HG03558 (cell line): ENCODE measurements at regions not wholly inside any gene's neighbourhood (a gene's known extent, or its start where the extent isn't known, plus 50 kb on each side); places are given as distances from the start of the nearest gene placed in this dataset.

Experiments used
- ATAC-seq: cut with Tn5 transposase; IDR thresholded peaks from one replicate; pipeline ENCODE4 v1.9.1; 2021; ENCODE audit warnings: moderate number of reproducible peaks; ENCODE audit not compliant: unreplicated experiment; ENCODE audit errors: extremely low read depth

- no peak for ATAC-seq
Measured at GRCh38 chr3:64327100-64327804, 102.0 kb upstream of the PRICKLE2 start.

DNA sequence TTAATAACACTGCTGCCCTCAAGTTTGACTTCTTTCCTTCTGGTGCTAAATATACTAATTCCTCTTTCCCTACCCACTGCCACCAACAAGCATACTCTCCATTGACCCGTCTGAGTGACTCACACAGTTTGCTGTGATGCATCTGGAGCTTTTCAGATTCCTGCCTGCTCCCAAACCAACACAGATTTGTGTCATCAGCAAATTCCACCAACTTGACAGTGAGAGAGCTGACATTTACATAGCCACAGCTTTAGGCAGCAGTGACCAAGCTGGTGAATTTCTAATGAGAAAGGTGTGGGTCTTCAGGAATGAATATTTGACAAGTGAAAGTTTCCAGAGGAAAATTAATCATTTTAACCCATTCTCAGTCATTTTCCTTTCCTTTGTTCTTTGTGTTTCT is 96.5 kb upstream of the PRICKLE2 start:
- no peak for ATAC-seq

GRCh38 chr3:64319391-64319790 is 94.1 kb upstream of the PRICKLE2 start:
- no peak for ATAC-seq

GRCh38 chr3:64318668-64319271 is 93.5 kb upstream of the PRICKLE2 start:
- no peak for ATAC-seq

- ATAC-seq, result no peak
Measured at GRCh38 chr3:64318001-64318400, 92.7 kb upstream of the PRICKLE2 start.

- ATAC-seq, result no peak
Measured at GRCh38 chr3:64316971-64317370, 91.7 kb upstream of the PRICKLE2 start.

DNA sequence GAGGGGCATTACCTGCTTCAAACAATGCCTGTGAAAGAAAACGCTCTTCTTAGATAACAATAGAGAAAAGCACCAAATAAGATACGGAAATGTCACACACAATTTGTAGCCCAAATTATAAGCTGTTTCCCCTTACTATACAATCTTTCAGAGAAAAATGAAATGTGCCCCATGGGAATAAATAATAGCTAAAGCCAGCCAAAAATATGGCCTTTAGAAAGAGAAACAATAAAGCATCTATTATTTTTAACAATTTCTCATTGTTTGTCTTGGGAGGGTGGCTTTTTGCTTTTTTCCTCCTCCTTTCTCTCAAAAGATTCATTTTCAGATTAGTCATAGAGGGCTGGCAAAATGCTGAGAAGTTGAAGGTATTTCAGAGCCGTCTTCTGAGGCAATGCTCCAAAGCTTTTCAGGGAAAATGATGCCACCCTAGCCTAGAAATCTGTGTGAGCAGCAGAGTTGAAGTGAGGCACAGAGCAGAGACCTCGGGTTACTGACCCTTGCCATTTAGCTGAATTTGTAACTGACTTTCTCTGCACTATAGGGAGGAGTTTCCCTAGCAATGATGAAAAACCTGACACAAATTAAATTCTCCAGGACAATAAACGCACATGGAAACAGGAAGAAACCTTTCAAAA is 86.3 kb upstream of the PRICKLE2 start:
- ATAC-seq, result no peak

DNA sequence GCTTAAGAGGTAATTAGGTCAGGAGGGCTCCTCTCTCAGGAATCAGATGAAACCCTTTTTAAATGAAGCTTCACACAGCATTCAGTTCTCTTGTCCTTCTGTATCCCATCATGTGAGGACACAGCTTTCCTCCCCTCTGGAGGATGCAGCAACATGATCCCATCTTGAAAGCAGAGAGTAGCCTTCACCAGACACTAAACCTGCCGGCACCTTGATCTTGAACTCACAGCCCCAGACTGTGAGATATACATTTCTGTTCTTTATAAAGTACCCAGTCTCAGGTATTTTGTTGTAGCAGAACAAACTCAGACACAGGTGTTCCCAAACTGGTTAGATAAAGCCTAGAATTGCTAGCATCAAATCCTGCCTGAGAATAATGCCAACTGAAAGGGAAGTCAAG is 83.7 kb upstream of the PRICKLE2 start:
- no peak for ATAC-seq

GRCh38 chr3:64306745-64307144 is 81.5 kb upstream of the PRICKLE2 start:
- ATAC-seq, result no peak

- ATAC-seq, result no peak
Measured at GRCh38 chr3:64305731-64306130, 80.5 kb upstream of the PRICKLE2 start.

DNA sequence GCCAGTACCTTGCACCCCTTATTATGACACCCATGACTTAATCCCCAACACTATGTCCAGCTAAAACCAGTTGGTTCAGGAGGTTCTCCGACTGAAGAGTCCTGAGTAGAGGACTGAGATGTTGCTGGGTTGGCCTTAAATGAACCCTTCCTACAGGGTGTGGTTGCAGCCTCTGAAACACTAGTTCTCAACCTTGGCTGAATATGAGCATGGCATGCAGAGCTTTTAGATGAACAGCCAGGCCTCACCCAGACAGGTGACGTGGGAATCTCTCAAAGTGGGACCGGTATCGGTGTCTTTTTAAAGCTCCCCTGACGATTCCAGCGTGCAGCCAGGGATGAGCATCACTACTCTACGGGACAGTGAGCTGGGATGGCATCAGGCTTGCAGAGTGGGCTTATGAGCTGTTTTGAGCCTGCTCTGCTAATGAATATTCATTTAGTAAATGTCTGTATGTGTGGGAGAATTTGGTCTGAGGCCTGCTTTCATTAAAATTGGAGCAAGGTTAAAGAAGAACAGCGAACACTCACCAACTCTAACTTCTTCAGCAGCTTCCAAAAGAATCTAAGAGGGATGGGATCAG is 79.7 kb upstream of the PRICKLE2 start:
- ATAC-seq, result no peak

GRCh38 chr3:64303881-64304280 is 78.6 kb upstream of the PRICKLE2 start:
- ATAC-seq, result no peak

- no peak for ATAC-seq
Measured at GRCh38 chr3:64303401-64303800, 78.1 kb upstream of the PRICKLE2 start.

DNA sequence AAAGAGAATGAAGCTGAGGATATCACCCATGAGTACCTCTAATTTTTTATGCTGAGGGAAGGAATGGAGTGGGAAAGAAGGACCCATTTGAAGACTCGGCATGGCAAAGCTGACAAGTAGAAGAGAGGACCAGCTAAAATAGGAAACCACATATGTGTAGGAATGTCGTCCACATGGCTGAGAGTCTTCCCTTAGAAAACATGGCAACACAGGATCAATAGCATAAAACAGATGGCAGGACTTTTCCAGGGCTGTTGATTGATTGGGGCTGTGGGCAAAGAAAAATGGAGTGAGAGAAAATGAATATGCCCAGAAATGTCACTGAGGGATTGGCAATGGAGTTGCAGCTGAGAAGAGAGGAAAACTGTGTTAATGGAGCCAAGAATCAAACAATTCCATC is 76.2 kb upstream of the PRICKLE2 start:
- ATAC-seq, result no peak

- ATAC-seq, result no peak
Measured at GRCh38 chr3:64300790-64301423, 75.6 kb upstream of the PRICKLE2 start.

GRCh38 chr3:64299206-64299605 is 73.9 kb upstream of the PRICKLE2 start:
- no peak for ATAC-seq

DNA sequence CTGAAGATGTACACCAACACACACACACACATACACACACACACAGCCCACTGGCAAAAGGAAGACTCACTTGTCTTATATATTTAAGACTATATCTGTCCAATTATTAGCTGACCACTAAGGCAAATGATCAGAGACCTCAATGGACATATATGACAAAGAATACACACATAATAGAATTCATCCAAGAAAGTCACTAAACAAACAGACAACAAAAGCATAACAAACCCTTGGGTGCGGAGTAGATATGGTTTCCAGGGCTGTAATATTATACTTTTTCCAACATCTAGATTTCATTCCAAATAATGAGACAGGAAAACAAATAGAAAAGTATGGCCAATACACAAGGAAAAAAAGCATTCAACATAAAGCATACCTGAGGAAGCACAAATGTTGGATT is 72.3 kb upstream of the PRICKLE2 start:
- no peak for ATAC-seq

DNA sequence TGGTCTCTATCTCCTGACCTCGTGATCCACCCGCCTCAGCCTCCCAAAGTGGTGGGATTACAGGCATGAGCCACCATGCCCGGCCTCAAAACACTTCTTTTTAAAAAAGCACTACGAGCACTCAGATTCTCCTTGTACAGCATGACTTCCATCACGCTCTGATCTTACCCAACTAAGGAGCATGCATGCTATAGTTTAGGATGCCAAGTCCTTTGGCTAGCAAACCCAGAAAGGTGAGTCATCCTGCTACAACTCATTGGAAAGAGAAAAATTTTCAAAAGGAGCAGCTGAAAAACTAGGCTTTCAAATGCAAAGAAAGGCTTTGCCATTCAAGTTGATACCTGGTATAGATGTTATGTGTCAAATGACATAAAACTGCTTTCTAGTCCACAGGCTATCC is 70.3 kb upstream of the PRICKLE2 start:
- no peak for ATAC-seq

DNA sequence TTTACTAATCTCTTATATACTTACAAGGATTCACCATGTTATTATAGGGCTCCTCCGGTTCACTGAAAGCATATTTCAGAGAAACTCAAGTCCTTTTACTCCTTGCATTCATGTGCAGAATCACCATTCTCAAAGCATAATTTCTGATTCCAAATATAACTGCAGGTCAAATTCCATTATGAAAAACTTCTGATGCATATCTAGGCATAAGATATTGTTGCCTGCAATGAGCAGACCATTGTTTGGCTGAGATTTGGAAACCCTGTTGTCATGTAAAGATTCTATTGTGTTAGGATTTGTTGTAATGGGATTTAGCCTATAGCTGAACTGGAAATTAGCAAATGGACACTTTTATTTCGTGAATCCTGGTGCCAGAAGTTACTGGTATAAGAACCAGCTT is 69.5 kb upstream of the PRICKLE2 start:
- ATAC-seq, result no peak

GRCh38 chr3:64293121-64293520 is 67.9 kb upstream of the PRICKLE2 start:
- ATAC-seq, result no peak

DNA sequence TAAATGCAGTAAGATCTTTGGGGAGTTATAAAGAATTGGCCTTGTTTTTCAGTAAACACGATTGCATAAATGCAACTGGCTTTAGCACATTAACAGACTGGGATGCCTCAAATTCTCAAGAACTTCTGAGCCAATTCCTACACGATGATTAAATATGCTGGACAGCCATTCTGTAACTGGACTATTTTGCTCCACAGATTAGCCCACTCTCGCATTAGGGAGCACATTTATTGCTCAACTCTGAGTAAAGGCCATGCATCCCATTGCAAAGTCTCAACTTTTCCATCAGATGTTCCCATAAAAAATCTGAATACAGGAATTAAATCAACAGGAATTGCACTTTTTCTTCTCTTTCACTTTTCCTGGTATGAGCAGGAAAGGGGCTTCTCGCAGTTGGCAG is 66.7 kb upstream of the PRICKLE2 start:
- ATAC-seq, result no peak
